IPS-20b (cell line): ENCODE measurements at regions not wholly inside any gene's neighbourhood (a gene's known extent, or its start where the extent isn't known, plus 50 kb on each side); places are given as distances from the start of the nearest gene placed in this dataset.

ENCODE experiments used
- H3K27ac ChIP-seq: one replicate; pipeline ENCODE4 v1.5.1; 2013; ENCODE audit warnings: low read length
- H3K27me3 ChIP-seq: 2 replicates; pipeline ENCODE4 v1.6.1; 2013; ENCODE audit warnings: mild to moderate bottlenecking, low read length, inconsistent platforms; ENCODE audit not compliant: insufficient read depth
- H3K36me3 ChIP-seq: 2 replicates; pipeline ENCODE4 v1.6.1; 2013; ENCODE audit warnings: low read depth, mild to moderate bottlenecking, inconsistent platforms, low read length, moderate library complexity; ENCODE audit not compliant: insufficient read depth
- H3K4me1 ChIP-seq: 2 replicates; pipeline ENCODE4 v1.6.1; 2013; ENCODE audit warnings: mild to moderate bottlenecking, control low read depth, inconsistent platforms, low read length, moderate library complexity; ENCODE audit not compliant: insufficient read depth
- H3K4me3 ChIP-seq: 2 replicates; pipeline ENCODE4 v1.5.1; 2013; ENCODE audit warnings: mild to moderate bottlenecking, low read length, inconsistent platforms
- H3K9ac ChIP-seq: 2 replicates; pipeline ENCODE4 v1.6.1; 2013; ENCODE audit warnings: low read depth, mild to moderate bottlenecking, inconsistent platforms, low read length, moderate library complexity
- H3K9me3 ChIP-seq: 2 replicates; pipeline ENCODE4 v1.6.1; 2013; ENCODE audit warnings: mild to moderate bottlenecking, low read depth, low read length, inconsistent platforms; ENCODE audit not compliant: insufficient read depth

GRCh38 chr5:124418390-124418789, 328.0 kb downstream of the ZNF608 start:
- no peaks in the 10 kb centered on the region for H3K36me3 ChIP-seq
- no peaks in the 10 kb centered on the region for H3K4me1 ChIP-seq
- H3K27ac ChIP-seq: no peak overlapping the region
- no peaks in the 10 kb centered on the region for H3K27me3 ChIP-seq
- no peak overlapping the region for H3K4me3 ChIP-seq
- no peak overlapping the region for H3K9ac ChIP-seq
- H3K9me3 ChIP-seq: no peaks in the 10 kb centered on the region; the same call in 1 of the 2 replicates

- Histone ChIP-seq H3K9me3 (no peaks in the 10 kb centered on the region; the same call in 1 of the 2 replicates), H3K27me3 (no peaks in the 10 kb centered on the region), H3K36me3 (no peaks in the 10 kb centered on the region), H3K4me3 (no peak overlapping the region), H3K9ac (no peak overlapping the region), H3K4me1 (no peaks in the 10 kb centered on the region), H3K27ac (no peak overlapping the region)
These were observed 329.2 kb downstream of the ZNF608 start for GRCh38 chr5:124417196-124417595.

GRCh38 chr5:124416627-124417026, 329.8 kb downstream of the ZNF608 start:
- Histone ChIP-seq H3K27me3 (no peaks in the 10 kb centered on the region), H3K9ac (no peak overlapping the region), H3K4me3 (no peak overlapping the region), H3K4me1 (no peaks in the 10 kb centered on the region), H3K9me3 (no peaks in the 10 kb centered on the region), H3K36me3 (no peaks in the 10 kb centered on the region), H3K27ac (no peak overlapping the region)

- Histone ChIP-seq H3K36me3 (no peaks in the 10 kb centered on the region), H3K9me3 (no peaks in the 10 kb centered on the region), H3K9ac (no peak overlapping the region), H3K27ac (no peak overlapping the region), H3K4me3 (no peak overlapping the region), H3K27me3 (no peaks in the 10 kb centered on the region), H3K4me1 (no peaks in the 10 kb centered on the region)
These were observed 331.5 kb downstream of the ZNF608 start for GRCh38 chr5:124414973-124415372.

DNA sequence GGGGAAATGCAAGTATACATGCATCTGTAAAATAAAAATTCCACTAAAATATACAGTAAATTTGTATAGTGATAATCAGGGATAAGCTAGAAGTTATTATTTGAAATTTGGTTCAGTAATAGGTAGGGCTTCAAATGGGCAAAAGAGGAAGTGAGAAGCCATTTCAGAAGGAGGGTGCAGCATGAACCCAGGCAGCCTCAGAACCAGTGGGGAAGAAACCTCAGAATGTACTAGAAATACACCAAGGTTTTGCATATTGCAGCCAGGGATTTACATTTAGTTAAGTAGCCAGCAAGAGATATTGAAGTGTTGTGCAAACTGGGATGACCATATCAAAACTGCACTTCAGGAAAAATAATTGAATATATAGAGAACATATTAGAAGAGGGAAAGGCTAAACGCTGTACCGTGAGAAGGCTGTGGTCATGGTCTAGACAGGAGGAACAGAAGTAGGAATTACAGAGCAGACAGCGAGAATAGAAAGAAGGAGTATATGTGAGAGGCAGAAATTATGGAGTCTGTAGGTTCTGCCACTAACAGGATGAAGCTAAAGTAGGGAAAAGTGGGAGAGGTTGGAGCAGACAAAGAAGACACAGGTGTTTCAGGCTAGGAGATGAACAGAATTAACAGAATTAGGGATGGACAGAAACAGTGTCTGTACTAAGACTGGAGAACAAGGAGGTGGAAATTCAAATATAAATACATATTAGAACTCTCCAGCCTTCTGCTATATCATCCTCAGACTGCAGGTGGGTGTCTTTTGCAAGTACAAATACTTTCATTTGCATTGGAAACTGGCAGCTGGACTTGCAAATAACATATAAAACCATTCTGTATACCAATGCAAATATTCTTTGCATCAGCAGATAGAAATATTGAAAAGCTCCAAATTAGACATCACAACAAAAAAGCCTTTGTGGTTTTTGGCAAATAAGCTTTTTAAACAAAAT, 335.6 kb downstream of the ZNF608 start:
- Histone ChIP-seq H3K27ac (no peak overlapping the region), H3K4me1 (no peaks in the 10 kb centered on the region), H3K9me3 (no peaks in the 10 kb centered on the region), H3K27me3 (no peaks in the 10 kb centered on the region), H3K36me3 (no peaks in the 10 kb centered on the region), H3K4me3 (no peak overlapping the region), H3K9ac (no peak overlapping the region)

- no peak overlapping the region for H3K9ac ChIP-seq
- no peaks in the 10 kb centered on the region for H3K36me3 ChIP-seq
- no peak overlapping the region for H3K4me3 ChIP-seq
- H3K27ac ChIP-seq: no peak overlapping the region
- H3K27me3 ChIP-seq: no peaks in the 10 kb centered on the region
- no peaks in the 10 kb centered on the region for H3K9me3 ChIP-seq
- H3K4me1 ChIP-seq: no peaks in the 10 kb centered on the region
These were observed 337.5 kb downstream of the ZNF608 start for GRCh38 chr5:124408738-124409453.

DNA sequence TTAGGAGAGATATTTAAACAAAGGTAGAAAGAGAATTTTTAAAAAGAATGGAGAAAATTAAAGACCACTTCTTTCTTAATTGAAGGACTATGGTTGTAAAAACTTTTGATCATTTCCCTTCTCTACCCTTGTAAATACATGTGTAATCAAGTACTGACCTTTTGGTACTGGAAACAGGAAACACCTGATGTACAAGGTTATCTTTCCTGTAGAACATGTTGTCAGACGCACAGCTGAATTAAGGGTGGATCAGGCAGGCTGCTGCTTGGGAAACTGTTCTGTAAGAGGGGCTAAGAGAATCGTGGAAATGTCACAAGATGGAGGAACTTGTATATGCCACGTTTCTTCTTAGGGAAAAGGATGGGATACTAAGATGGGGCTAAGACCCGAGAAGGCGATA, 341.6 kb downstream of the ZNF608 start:
- Histone ChIP-seq H3K4me3 (no peak overlapping the region), H3K9me3 (no peaks in the 10 kb centered on the region), H3K27ac (no peak overlapping the region), H3K4me1 (peaks cover 6% of the 10 kb centered on the region; the same call in 1 of the 2 replicates), H3K9ac (no peak overlapping the region), H3K36me3 (no peaks in the 10 kb centered on the region), H3K27me3 (no peaks in the 10 kb centered on the region)

DNA sequence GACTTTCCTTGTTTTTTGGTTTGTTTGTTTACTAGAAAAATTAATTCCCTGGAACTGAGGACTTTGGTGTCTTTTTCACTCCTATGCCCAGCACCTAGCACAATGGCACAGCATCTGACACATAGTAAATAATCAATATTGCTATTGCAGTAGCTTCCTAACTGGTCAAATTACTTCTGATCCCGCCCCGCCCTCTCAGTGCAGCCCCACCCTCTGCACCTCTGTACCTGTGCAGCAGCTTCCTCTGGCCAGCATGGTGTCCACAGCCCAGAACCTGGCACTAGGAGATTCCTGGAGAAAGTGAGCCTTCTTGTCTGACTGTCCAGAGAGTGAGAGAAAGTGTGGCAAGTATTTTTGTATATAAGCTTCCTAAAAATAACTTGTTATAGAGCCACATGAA, 343.2 kb downstream of the ZNF608 start:
- no peaks in the 10 kb centered on the region for H3K9me3 ChIP-seq
- H3K9ac ChIP-seq: no peak overlapping the region
- peaks cover 6% of the 10 kb centered on the region; the same call in 1 of the 2 replicates for H3K4me1 ChIP-seq
- H3K27me3 ChIP-seq: no peaks in the 10 kb centered on the region
- H3K36me3 ChIP-seq: no peaks in the 10 kb centered on the region
- H3K4me3 ChIP-seq: no peak overlapping the region
- no peak overlapping the region for H3K27ac ChIP-seq

DNA sequence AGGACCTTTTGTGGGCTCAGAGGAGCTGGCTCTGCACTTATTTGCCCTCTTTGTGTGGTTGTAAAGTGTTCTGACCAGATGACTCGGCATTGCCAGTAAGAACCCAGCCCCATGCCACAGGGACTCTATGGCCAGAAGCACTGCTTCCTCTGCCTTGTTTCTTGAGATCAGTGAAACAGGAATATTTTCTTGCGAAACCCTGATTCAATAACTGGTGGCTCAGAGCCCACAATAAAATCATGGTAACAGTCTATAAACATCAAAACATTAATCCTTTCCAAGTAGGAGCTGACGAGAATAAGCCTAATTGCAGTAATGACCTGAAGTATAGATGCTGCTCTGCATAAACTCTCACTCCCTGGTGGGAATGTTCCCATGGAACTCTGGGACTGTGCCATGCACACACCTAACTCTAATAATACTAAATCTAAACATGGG, 344.3 kb downstream of the ZNF608 start:
- peaks cover 6% of the 10 kb centered on the region; the same call in 1 of the 2 replicates for H3K4me1 ChIP-seq
- H3K36me3 ChIP-seq: no peaks in the 10 kb centered on the region
- H3K27me3 ChIP-seq: no peaks in the 10 kb centered on the region
- H3K4me3 ChIP-seq: no peak overlapping the region
- no peak overlapping the region for H3K9ac ChIP-seq
- no peak overlapping the region for H3K27ac ChIP-seq
- H3K9me3 ChIP-seq: no peaks in the 10 kb centered on the region

- H3K9me3 ChIP-seq: no peaks in the 10 kb centered on the region
- no peak overlapping the region for H3K27ac ChIP-seq
- no peak overlapping the region for H3K4me3 ChIP-seq
These were observed 344.8 kb downstream of the ZNF608 start for GRCh38 chr5:124401476-124402143.

GRCh38 chr5:124399426-124399961, 346.9 kb downstream of the ZNF608 start:
- Histone ChIP-seq H3K9ac (no peak overlapping the region), H3K36me3 (no peaks in the 10 kb centered on the region), H3K27me3 (no peaks in the 10 kb centered on the region), H3K4me3 (no peak overlapping the region), H3K27ac (no peak overlapping the region), H3K9me3 (no peaks in the 10 kb centered on the region), H3K4me1 (peaks cover 6% of the 10 kb centered on the region; the same call in 1 of the 2 replicates)

More at GRCh38 chr5:124401476-124402143, 344.8 kb downstream of the ZNF608 start:
- no peaks in the 10 kb centered on the region for H3K27me3 ChIP-seq
- H3K9ac ChIP-seq: no peak overlapping the region
- H3K36me3 ChIP-seq: no peaks in the 10 kb centered on the region
- peaks cover 6% of the 10 kb centered on the region; the same call in 1 of the 2 replicates for H3K4me1 ChIP-seq
